Astrocyte of the hippocampus (primary cell): ENCODE measurements at regions not wholly inside any gene's neighbourhood (a gene's known extent, or its start where the extent isn't known, plus 50 kb on each side); places are given as distances from the start of the nearest gene placed in this dataset.

ENCODE experiments used
- DNase-seq: peaks from one replicate; pipeline ENCODE4 v3.0.0; 2011; ENCODE audit warnings: low read depth, low spot score

DNA sequence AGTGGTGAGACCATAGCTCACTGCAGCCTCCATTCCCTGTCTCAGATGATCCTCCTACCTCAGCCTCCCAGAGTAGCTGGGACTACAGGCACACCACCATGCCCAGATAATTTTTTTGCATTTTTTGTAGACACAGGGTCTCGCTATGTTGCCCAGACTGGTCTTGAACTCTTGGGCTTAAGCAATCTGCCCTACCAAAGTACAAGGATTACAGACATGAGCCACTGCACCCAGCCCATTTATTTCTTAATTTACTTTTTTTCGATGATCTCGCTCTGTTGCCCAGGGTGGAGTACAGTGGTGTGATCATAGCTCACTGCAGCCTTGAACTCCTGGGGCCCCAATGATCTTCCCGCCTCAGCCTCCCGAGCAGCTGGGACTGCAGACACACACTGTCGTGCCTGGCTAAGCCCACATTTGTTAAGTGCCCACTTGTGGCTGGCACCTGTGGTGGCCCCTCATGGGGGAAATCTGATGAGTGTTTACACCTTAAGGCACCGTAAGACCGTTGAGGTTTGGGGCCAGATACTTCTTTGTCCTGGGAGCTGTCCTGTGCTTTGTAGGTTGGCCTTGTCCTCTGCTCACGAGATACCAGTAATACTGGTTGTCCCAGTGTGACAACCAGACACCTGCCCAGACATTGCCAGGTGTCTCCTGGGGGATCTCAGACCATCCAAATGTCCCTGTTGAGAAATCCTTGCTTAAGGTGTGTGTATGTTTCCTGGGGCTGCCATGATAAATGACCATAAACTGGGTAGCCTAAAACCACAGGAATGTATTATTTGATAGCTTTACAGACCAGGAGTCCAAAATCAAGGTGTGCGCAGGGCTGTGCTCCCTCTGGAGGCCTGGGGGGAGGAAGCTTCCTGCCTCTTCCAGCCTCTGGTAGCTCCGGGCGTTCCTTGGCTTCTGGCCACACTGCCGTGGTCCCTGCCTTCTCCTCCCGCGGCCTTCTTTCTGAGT is 141.4 kb upstream of the GSE1 start:
- no peak for DNase-seq

DNA sequence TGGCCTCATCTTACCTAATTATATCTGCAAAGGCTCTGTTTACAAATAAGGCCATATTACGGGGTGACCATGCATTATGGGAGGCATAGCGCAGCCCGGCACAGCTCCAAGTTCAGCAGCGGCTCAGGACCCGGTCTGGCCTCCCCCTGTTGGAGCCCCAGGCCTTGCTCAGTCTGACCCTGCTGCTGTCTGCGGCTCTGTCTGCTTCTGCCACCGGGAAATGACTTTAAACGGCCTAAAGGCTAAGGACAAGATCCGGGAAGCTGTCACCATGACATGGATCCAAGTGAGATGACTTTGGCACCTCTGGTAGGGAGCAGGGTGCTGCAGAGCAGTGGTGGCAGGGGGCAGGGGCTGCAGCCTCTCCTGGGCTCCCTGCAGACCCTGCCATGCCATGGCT is 140.6 kb upstream of the GSE1 start:
- no peak for DNase-seq

DNA sequence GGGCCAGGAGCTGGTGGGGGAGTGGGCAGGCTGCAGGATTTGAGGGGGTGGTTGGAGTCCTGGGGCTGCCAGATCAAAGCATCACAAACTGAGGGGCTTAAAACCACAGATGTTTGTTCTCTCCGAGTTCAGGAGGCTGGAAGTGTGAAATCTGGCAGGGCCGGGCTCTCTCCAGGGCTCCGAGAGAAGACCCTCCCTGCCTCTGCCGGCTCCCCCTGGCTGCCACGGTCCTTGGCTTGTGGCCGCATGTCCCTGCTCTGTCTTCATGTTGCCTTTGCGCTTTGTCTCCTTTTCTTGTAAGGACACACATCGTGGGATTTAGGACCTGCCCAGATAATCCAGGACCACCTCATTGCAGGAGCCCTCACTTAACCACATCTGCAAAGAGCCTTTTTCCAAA is 139.8 kb upstream of the GSE1 start:
- DNase-seq, result no peak

DNA sequence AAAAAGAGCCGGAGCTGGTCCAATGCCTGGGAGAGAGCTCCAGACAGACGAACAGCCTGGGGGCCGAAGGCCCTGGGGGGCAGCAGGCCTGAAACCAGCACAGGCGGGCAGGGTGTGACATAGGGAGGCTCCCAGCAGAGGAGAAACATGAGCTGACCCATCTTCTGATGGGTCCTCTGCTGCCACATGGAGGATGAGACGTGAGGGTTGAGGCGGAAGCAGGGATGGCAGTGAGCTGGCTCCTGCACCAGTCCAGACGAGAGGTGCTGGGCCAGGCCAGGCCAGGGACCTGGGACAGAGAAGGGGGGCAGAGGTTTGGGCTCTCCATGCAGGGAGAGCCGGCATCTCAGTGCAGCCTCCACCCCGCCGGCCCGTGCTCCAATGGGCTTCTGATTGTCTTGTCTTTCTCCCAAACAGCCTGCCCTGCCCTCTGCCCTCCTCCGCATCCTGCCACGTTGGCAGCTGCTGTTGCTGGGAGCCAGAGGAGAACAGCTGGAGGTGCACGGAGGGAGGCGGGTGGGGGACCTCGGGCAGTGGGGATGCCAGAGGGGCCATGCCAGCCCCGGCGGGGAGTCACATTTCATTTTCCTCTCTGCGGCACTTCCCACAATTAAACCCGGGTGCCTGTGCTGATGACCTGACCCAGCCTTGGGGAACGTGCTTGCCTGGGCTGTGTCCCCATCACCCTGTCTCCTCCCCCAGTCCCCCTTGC is 139.1 kb upstream of the GSE1 start:
- DNase-seq, result no peak

DNA sequence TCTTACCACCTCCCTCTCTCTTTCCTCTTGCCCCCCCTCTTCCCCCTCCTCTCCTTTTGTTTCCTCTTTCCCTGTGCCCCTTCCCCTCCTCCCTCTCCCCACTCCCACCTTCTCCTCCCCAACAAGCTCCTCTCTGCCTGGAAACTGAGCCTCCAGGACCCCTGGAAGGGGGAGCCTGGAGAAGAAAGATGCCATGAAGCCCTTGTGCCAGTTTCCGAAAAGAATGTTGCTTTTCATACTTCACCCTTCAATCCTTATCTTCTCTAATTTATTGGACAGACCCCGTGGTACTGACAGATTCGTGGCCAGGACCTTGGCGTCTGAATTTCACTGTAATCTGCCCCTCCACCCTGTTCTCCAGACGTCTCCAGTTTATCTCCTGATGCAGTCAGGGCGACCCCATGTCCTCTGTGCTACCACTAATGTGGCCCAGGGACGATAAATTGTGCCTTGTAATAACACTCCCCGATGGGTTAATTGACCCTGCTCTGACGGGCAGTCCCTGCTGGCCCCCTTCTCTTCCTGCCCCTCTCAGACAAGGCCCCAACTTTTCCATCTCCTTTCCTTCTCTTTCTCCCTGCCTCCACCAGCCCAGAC is 138.4 kb upstream of the GSE1 start:
- no peak for DNase-seq

DNA sequence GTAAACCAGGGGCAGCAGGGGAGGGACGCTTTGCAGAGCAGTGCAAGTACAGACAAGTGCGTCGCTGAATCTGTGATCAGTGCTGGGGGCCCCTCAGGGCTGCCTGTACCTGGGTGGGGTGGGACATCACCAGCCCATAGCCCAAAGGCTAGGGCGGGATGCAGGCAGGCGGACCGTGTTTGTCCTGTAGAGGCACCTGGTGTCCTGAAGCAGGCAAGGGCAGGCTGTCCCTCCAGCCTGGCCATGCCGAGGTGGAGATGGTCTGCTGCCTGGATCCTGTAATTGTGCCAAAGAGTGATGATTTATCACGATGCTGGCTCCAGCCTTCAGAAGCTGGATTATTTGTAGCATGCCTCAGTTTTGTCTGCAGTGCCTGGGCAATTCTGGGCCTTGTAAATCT is 137.9 kb upstream of the GSE1 start:
- DNase-seq, result no peak

DNA sequence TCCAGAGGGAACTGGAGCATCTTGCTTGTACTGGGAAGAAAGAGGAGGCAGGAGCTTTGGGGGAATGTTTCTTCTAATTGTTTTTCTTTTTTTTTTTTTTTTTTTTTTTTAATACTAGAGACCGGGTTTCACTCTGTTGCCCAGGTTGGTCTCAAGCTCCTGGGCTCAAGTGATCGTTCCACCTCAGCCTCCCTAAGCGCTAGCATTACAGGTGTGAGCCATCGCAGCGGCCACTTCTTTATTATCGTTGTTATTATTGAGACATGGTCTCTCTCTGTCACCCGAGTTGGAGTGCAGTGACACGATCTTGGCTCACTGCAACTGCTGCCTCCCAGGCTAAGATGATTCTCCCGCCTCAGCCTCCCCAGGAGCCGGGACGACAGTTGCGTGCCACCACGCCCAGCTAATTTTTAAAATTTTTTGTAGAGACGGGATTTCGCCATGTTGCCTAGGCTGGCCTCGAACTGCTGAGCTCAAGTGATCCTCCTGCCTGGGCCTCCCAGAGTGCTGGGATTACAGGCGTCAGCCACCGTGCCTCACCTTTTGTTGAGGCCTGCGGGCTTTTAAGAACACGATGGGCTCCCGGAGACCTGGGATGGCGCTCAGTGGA is 137.3 kb upstream of the GSE1 start:
- no peak for DNase-seq

DNA sequence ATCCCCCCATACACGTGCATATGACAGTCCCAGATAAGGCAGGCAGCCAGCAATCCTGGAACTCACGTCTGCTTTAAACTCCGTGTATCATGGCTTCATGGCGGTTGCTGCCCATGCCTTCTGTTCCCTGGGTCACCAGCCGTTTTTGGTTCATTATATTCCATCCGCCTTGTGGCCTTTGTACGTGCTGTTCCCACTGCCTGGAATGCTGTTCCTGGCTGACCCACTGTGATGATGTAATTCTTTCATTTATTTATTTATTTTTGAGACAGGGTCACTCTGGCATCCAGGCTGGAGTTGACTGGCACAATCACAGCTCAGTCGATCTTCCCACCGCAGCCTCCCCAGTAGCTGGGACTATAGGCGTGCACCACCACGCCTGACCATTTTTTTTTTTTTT is 136.7 kb upstream of the GSE1 start:
- DNase-seq, result no peak

DNA sequence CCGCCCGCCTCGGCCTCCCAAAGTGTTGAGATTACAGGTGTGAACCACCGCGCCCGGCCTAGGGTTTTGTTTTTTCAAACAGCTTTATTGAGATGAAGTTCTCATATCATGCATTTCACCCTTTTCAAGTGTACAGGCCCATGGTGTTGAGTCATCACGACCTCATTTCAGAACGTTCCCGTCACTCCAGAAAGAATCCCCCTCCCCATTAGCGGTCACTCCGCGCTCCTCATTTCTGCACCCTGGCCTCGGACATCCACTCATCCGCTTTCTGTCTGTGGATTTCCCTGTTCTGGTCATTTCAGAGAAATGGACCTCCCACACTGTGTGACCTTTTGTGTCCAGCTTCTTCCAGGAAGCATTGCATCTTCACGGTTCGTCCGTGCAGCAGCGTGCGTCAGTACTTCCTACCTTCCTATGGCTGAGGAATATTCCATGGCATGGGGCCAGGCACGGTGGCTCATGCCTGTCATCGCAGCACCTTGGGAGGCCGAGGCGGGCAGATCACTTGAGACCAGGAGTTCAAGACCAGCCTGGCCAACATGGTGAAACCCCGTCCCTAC is 135.2 kb upstream of the GSE1 start:
- DNase-seq, result no peak

DNA sequence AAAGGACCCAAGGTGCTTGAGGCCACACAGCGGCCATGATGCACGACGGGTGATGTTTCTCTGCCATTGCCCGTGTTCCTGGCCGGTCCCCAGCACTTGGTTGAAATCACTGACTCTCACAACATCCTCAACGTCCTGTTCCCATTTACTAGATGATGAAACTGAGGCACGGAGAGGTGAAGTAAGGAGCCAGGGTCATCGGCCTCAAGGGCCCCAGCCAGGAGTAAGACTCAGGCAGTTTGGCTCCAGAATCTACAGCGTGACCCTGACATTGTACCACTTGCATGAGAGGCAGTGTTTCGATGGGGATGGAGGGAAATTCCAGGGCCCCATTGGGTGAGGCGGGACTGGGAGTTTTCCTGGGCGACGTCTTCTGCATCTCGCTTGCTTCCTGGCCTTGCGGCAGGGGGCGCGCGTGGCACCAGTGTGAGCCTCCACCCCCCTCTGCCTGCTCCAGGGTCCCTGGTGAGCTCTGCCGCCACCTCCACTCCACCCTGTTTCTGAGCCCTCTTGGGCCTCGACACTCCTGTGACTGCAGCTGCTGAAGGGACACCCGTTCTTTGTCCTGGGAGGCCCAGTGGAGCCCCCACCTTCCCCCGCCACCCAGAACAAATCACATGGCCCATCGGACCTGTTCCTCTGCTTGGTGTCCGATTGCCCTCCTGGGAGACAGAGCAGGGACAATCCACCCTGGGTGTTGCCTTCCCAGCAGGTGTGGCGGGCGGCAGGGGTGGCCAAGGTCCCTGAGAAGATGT is 133.0 kb upstream of the GSE1 start:
- DNase-seq, result no peak

DNA sequence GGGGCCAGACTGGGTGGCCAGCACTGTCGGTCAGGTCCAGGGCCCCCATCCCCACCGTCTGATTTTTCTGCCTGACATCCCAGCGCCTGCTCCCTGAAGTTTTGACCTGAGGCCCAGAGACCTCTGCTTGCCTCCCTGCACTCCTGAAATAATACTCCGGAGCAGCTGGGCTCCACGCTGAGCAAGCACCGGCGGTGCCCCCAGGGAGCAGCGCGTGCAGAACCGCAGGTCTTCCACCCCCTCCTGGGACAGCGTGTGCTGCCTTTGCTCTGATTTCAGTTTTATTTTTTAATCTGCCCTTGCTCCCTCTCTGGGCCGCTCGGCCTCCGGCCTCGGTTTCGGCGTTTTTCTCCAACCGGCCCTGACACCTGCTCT is 132.4 kb upstream of the GSE1 start:
- no peak for DNase-seq

DNA sequence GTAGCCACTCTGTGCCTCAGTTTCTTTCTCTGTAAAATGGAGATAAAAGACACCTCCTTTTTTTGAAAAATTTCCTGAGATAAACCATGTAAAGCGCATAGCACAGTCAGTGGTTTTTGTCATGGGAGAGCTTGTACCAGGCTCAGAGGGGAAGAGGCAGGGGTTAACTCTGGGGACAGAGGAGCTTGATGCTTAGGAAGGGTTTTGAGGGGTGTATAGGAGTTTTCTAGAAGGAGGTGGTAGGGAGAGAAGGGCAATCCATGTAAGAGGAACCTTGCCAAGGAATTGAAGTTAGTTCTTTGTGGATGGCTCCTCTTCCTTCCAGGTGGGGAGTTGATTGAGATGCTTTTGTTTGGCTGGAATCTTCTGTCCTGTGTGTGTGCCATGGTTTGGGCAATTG is 131.9 kb upstream of the GSE1 start:
- DNase-seq, result no peak

DNA sequence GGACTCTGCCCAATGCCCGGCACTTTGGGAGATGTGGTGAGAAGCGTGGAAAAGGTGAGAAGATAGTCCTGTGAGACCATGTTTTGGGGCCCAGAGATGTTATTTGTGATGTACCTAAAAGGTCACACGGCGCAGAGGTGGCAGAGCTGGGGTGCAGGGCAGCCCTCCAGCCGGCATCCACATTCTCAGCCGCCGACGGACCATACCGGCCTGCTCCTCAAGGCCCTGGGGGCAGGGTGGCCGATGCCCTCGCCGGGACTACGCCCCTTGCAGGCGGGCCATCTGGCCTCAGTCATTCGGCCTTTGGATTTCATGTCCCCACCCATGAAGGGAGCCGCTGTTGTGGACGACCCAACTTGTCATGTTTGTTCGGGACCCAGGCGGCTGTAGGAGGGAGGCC is 131.4 kb upstream of the GSE1 start:
- DNase-seq, result no peak

DNA sequence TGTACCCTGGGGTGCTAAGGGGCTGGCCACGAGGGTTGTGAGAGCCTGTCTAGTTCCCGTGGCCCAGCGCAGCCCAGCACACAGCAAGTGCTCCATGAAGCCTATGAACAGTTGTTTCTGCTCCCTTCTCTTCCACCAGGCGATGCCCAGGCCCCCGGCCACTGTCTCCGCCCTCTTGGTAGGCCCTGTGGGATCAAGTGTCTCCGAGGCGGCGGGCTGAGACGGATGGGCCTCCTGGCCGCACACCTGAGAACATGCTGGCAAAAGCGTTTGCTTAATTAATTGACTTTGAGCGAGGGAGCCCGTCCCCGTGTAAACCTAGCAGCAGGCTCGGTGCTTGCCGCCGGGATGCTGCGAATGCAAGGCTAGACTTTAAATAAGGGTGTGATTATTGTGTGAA is 129.7 kb upstream of the GSE1 start:
- no peak for DNase-seq

DNA sequence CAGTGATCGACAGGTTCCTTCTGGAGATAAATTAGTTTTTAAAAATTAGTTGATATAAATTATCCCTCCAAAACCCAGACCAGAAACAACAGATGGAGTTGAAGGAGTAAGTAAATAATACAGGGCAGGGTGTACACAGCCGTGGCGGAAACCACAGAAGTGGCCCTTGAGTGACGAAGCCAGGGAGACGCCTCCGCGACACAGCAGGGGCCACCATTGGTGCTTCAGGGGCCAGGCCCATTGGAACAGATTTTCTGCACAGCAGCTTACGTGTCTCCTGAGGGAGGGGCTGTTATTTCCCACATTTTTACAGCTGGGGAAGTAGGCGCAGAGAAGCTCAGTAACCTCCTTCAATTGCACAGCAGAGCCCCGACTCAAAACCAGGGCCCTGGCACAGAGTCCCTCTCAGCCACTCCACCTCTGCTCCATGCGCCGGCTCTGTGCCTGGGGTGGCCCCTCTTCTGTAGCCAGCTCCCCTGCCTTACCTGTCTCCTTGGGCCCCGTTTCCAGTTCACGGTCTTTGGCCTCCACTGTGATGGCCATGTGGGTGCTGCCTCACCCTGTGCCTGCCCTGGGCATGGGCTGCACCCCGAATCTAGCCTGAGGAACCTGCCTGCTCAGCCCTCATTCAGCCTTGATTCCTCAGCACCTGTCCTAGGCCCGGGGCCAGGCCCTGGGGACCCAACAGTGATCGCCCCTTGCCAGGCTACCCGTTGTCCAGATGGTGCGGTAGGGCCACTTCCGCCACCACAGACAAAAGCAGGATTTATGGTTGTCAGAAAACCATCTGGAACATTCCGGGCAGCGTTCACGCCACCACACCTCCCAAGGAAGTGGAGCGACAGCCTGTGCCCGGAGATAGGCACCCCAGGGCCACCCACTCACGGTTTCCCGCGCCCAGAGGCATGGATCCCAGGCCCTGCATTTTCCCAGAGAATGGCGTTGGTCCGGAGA is 128.5 kb upstream of the GSE1 start:
- DNase-seq, result no peak

DNA sequence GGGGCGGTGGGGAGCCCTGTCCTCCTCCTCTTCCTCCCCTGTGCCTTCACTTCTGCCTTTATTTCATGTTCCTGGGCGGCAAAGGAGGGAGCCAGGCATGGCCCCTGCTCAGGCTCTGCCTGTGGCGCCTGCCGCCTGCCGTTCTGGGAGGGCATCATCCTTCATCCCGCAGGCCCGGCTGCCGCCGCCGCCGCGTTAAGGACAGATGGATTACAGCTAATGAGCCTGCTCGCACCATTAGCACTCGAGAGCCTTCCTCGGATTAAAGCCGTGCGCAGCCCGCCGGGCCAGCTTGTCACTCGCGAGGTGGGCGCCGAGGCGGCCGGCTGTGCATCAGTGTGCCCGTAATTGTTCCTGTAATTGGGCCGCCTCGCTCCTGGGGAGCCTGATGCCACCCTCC is 127.7 kb upstream of the GSE1 start:
- DNase-seq, result peak; percentile 41

DNA sequence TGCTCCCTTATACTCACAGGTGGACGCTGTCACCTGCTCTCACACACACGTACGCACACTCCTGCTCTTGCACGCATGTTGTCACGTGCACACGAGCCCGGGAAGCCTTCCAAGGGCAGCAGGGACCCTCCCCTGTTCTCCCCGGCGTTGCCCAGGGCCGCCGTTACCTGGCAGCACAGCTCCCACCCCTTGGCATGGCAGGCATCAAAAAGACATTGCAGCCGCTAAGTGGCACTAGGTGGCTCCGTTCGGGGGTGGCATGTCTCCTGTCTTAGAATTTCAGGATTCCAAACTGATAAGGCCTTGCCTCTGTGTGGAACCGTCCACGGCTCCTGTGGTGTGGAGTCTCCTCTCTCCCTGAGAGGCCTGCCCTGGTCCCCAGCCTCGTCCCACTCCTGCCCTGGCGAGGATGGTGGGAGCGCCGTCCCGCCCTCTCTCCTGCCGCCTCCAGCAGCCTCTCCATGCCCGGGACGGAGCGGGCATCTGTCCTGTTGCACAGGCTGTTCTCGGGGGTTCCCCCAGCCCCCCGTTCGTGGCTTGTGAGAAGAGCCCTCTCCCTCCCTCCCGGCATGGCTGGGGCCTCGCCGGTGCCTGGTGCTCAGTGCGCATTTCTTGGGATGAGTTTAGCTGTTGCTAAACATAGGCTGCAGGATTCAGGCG is 126.7 kb upstream of the GSE1 start:
- no peak for DNase-seq

DNA sequence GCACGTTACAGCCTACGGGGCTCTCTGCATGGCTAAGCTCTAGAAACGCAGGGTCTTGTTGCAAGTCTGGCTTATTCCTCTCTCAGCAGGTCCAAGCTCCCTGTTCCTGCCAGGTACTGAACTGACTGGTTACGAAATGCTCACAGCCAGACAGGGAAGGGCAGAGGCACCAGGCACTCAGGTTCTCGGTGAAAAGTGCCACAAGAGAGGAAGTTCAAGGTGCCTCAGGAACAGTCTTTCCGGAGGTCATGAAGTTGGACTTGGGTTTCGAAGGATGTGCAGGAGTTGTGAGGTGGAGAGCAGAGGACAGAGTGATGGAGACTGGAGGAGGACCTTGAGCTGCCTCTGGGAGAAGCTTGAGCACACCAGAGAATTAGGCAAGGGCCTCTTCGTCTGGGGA is 124.7 kb upstream of the GSE1 start:
- no peak for DNase-seq

DNA sequence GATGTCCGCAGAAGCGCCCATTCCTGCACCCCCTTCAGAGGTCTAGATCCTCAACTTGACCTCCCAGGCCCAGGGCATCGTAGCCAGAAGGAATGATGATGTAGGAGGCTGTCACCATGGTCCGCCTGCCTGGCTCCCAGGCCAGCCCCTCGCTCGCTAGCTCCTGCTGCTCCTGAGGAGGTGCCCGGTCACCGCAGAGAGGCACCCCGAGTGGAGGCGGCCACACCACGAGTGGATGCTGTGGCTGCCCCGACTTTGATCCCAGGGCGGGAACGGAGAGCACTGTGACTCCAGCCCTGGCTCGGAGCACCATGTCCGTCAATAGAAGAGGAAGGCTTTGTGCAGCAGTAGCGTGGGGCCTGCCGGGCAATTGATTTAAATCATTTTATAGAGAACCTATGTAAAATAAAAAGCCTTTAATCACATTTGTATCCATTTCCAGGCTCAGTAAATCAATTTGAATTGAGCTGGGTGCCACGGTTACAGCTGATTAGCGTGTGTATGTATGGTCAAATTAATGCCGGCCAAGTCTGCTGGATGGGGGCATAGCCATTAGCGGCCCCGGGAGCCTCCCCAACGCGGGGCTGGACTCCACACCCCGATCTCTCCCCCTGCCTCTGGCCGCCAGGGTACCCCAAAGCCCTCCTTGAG is 122.6 kb upstream of the GSE1 start:
- no peak for DNase-seq
